PC-3 (cell line): ENCODE measurements at regions not wholly inside any gene's neighbourhood (a gene's known extent, or its start where the extent isn't known, plus 50 kb on each side); places are given as distances from the start of the nearest gene placed in this dataset.

Source experiments
- ATAC-seq: fragments of 200-7000 bp; cut with Tn5 transposase; 2 replicates; pipeline ENCODE4 v1.9.1; 2020; ENCODE audit warnings: mild to moderate bottlenecking, moderate library complexity
- BruUV-seq: library from RNA; stranded (reverse); fragments of 400-500 nt; replicated peaks from 2 replicates; lab custom pipeline; 2021; lab: Mats Ljungman, UMichigan
- CTCF ChIA-PET: fragments of 300-600 bp; sonication (Branson Sonifier 250); formaldehyde crosslinking; loops from one replicate; lab custom pipeline; 2022; ENCODE audit warnings: antibody characterized with exemption; lab: Charles Lee
- POLR2A ChIA-PET: fragments of 300-600 bp; sonication (Branson Sonifier 250); formaldehyde crosslinking; loops from one replicate; lab custom pipeline; 2022; ENCODE audit warnings: antibody characterized with exemption; ENCODE audit not compliant: unreplicated experiment; lab: Charles Lee
- DNase-seq: peaks from one replicate; pipeline ENCODE4 v3.0.0-alpha.2; 2015
- H2AFZ ChIP-seq: fragments of 300-600 bp; sonication (generic); 2 replicates; pipeline ENCODE4 v1.6.0; 2016; ENCODE audit warnings: antibody characterized with exemption, low read length
- H3F3A ChIP-seq: fragments of 300-600 bp; sonication (generic); one replicate; pipeline ENCODE4 v1.6.0; 2017; ENCODE audit warnings: antibody characterized with exemption, low read length, control low read depth, mild to moderate bottlenecking; ENCODE audit not compliant: unreplicated experiment
- H3K27ac ChIP-seq: fragments of 300-600 bp; sonication (generic); 2 replicates; pipeline ENCODE4 v1.5.1; 2016; ENCODE audit warnings: mild to moderate bottlenecking, low read length
- H3K27me3 ChIP-seq: fragments of 300-600 bp; sonication (generic); 2 replicates; pipeline ENCODE4 v1.6.1; 2016; ENCODE audit warnings: low read length, mixed read lengths
- H3K36me3 ChIP-seq: fragments of 300-600 bp; sonication (generic); 2 replicates; pipeline ENCODE4 v1.6.1; 2016; ENCODE audit warnings: low read depth, mixed run types, low read length, mixed read lengths
- H3K4me1 ChIP-seq: fragments of 300-600 bp; sonication (generic); 2 replicates; pipeline ENCODE4 v1.5.1; 2016; ENCODE audit warnings: low read length; ENCODE audit not compliant: insufficient read depth
- H3K4me2 ChIP-seq: fragments of 300-600 bp; sonication (generic); 2 replicates; pipeline ENCODE4 v1.6.0; 2016; ENCODE audit warnings: low read length
- H3K4me3 ChIP-seq: fragments of 300-600 bp; sonication (generic); 2 replicates; pipeline ENCODE4 v1.5.1; 2016; ENCODE audit warnings: mild to moderate bottlenecking, low read length, mixed read lengths
- H3K79me2 ChIP-seq: fragments of 300-600 bp; sonication (generic); 2 replicates; pipeline ENCODE4 v1.6.1; 2017; ENCODE audit warnings: low read length, mixed read lengths
- H3K9ac ChIP-seq: fragments of 300-600 bp; sonication (generic); 2 replicates; pipeline ENCODE4 v1.6.0; 2016; ENCODE audit warnings: mild to moderate bottlenecking, low read length
- H3K9me2 ChIP-seq: fragments of 300-600 bp; sonication (generic); replicated peaks from 2 replicates; pipeline ENCODE4 v1.6.1; 2016; ENCODE audit warnings: mixed run types, low read length, mixed read lengths
- H3K9me3 ChIP-seq: fragments of 300-600 bp; sonication (generic); 2 replicates; pipeline ENCODE4 v1.6.1; 2016; ENCODE audit warnings: low read length, mixed read lengths
- H4K20me1 ChIP-seq: fragments of 300-600 bp; sonication (generic); 2 replicates; pipeline ENCODE4 v1.6.1; 2016; ENCODE audit warnings: low read length, mixed read lengths
- CTCF ChIP-seq: fragments of 300-600 bp; sonication (generic); conservative IDR thresholded peaks from 2 replicates; pipeline ENCODE4 v1.5.1; 2017; ENCODE audit warnings: antibody characterized with exemption, low read depth, mild to moderate bottlenecking, low read length
- EZH2 ChIP-seq: fragments of 300-600 bp; sonication (generic); IDR thresholded peaks from one replicate; pipeline ENCODE4 v1.6.1; 2017; ENCODE audit warnings: antibody characterized with exemption, mild to moderate bottlenecking, low read length; ENCODE audit not compliant: unreplicated experiment
- EZH2phosphoT487 ChIP-seq: fragments of 300-600 bp; sonication (generic); IDR thresholded peaks from 2 replicates; pipeline ENCODE4 v1.6.1; 2018; ENCODE audit warnings: mild to moderate bottlenecking, antibody characterized with exemption, low read length, borderline replicate concordance
- intact Hi-C: fragments of 100-400 bp; cut with micrococcal nuclease; formaldehyde crosslinking; loops from 2 replicates; pipeline ENCODE4 v1.9.0; 2023

DNA sequence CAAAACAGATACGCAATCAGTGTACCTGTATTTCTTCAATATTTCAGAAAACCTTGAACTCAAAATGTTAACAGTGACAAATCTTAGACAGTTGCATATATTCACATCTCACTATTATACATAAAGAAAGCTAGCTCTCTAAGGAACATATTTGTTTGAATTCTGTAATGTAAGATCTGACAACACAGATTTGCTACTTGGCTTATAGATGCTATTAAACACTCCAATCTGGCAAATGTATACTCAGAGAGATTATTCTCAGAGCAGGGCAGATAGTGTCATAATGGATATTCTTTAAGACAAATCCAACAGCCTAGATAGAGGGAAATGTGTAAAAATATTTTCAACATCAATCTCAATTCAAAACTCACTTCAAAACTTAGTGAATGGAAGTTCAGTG, 794.5 kb upstream of the CDH9 start:
- POLR2A ChIA-PET: no interaction called here
- H3K79me2 ChIP-seq: no peaks in the 10 kb centered on the region

DNA sequence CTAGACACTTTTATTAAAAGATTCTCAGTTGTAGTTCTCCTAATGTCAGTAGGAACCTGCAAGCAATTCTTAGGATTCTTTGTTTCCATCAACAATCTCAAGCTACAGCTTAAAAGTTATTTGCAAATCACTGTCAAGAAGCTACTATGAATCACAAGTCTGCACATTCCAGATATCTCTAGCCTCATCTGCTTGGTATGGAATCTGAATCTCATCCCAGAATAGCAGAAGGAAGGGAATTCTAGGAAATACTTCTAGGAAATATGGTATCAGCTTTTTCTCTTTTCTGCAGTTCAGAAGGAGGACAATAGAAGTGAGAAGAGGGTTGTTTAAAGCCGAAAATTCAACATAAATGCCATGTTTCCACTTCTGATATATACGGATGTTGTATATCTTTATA, 792.2 kb upstream of the CDH9 start:
- no peaks in the 10 kb centered on the region for H3K9me3 ChIP-seq

More for the DNA sequence above, 794.5 kb upstream of the CDH9 start:
- H3K9me2 ChIP-seq: no peaks in the 10 kb centered on the region
- DNase-seq (no peak), ATAC-seq (no peak)
- intact Hi-C loops: no loop called here
- H4K20me1 ChIP-seq: no peaks in the 10 kb centered on the region
- TF ChIP-seq EZH2 (no peak), CTCF (no peak)
- no peaks in the 10 kb centered on the region for H3K9me3 ChIP-seq
- no peak overlapping the region for H3K9ac ChIP-seq
- no peak overlapping the region for H3K27ac ChIP-seq
- H3K4me1 ChIP-seq: no peaks in the 10 kb centered on the region
- no peaks in the 10 kb centered on the region for H3F3A ChIP-seq
- no peak overlapping the region for H3K4me2 ChIP-seq
- no peaks in the 10 kb centered on the region for H3K27me3 ChIP-seq
- no TSS peak for BruUV-seq
- H3K4me3 ChIP-seq: no peak overlapping the region
- no peak overlapping the region for H2AFZ ChIP-seq
- H3K36me3 ChIP-seq: no peaks in the 10 kb centered on the region
- CTCF ChIA-PET: no interaction called here

GRCh38 chr5:27821681-27822080, 783.3 kb upstream of the CDH9 start:
- Histone ChIP-seq H3K9me3 (no peaks in the 10 kb centered on the region), H4K20me1 (no peaks in the 10 kb centered on the region), H3K27ac (no peak overlapping the region), H3K79me2 (no peaks in the 10 kb centered on the region), H3K4me2 (no peak overlapping the region), H3K9me2 (no peaks in the 10 kb centered on the region), H3K27me3 (no peaks in the 10 kb centered on the region), H3F3A (no peaks in the 10 kb centered on the region), H3K4me1 (0 out of 2 replicates have a peak, but pooled peaks cover 5% of the 10 kb centered on the region), H3K36me3 (no peaks in the 10 kb centered on the region), H2AFZ (no peak overlapping the region), H3K4me3 (no peak overlapping the region), H3K9ac (no peak overlapping the region)
- ATAC-seq (peak; percentile 33), DNase-seq (peak; percentile 22)
- TF ChIP-seq EZH2 (no peak), EZH2phosphoT487 (no peak), CTCF (no peak)
- BruUV-seq: no TSS peak
- ChIA-PET CTCF (no interaction called here), POLR2A (no interaction called here)
- intact Hi-C loops: no loop called here

More for the DNA sequence above, 792.2 kb upstream of the CDH9 start:
- ChIA-PET POLR2A (interaction anchor here (0.7 kb wide), 1 partner anchor 24 kb away, joined by 3 read pairs; no protein-coding TSS in a partner anchor), CTCF (no interaction called here)
- H3K27ac ChIP-seq: no peak overlapping the region
- H3K4me2 ChIP-seq: no peak overlapping the region
- no TSS peak for BruUV-seq
- H3K4me3 ChIP-seq: no peak overlapping the region
- H3K9me2 ChIP-seq: no peaks in the 10 kb centered on the region
- H3K4me1 ChIP-seq: no peaks in the 10 kb centered on the region
- H3K27me3 ChIP-seq: no peaks in the 10 kb centered on the region
- no peaks in the 10 kb centered on the region for H3K79me2 ChIP-seq
- intact Hi-C loops: no loop called here
- H3K36me3 ChIP-seq: no peaks in the 10 kb centered on the region
- H3F3A ChIP-seq: no peaks in the 10 kb centered on the region
- no peak overlapping the region for H2AFZ ChIP-seq
- no peak for ATAC-seq
- no peak overlapping the region for H3K9ac ChIP-seq
- no peak for TF ChIP-seq EZH2phosphoT487
- TF ChIP-seq EZH2: no peak
- TF ChIP-seq CTCF: no peak
- H4K20me1 ChIP-seq: no peaks in the 10 kb centered on the region
- DNase-seq: no peak
